Heart left ventricle (tissue), 16 donors: ENCODE measurements at regions not wholly inside any gene's neighbourhood (a gene's known extent, or its start where the extent isn't known, plus 50 kb on each side); places are given as distances from the start of the nearest gene placed in this dataset.

Experiments
- ATAC-seq, 4 donors: fragments of 200-7000 bp; cut with Tn5 transposase; one replicate each; pipeline ENCODE4 v1.9.1; 2020 to 2022; ENCODE audit warnings: moderate library complexity in 4 of 4, mild to moderate bottlenecking in 3 of 4, moderate number of reproducible peaks in 1 of 4
- DNase-seq, 5 donors: peaks; one replicate each; pipeline ENCODE4 v3.0.0-alpha.2; 2020
- H3K27ac ChIP-seq, 12 donors: fragments of 200-600 bp; sonication (generic) in 4 of 12; one replicate each; pipeline versions ENCODE4 v1.5.0 to v1.8.0; 2016 to 2022; ENCODE audit warnings: mild to moderate bottlenecking in 2 of 12
- H3K27me3 ChIP-seq, 9 donors: fragments of 200-600 bp; sonication (generic) in 2 of 9; one replicate each; pipeline versions ENCODE4 v1.5.1 to v1.8.0; 2016 to 2022; ENCODE audit warnings: mild to moderate bottlenecking in 3 of 9
- H3K36me3 ChIP-seq, 9 donors: fragments of 200-600 bp; sonication (generic) in 2 of 9; one replicate each; pipeline versions ENCODE4 v1.5.0 to v1.8.0; 2018 to 2022; ENCODE audit warnings: mild to moderate bottlenecking in 2 of 9
- H3K4me1 ChIP-seq, 12 donors: fragments of 200-600 bp; sonication (generic) in 4 of 12; one replicate each; pipeline versions ENCODE4 v1.5.0 to v1.8.0; 2016 to 2022; ENCODE audit warnings: mild to moderate bottlenecking in 3 of 12
- H3K4me3 ChIP-seq, 12 donors: fragments of 200-600 bp; sonication (generic) in 4 of 12; one replicate each; pipeline versions ENCODE4 v1.5.0 to v1.8.0; 2017 to 2022; ENCODE audit warnings: mild to moderate bottlenecking in 9 of 12, moderate library complexity in 4 of 12
- H3K9me3 ChIP-seq, 12 donors: fragments of 200-600 bp; sonication (generic) in 4 of 12; one replicate each; pipeline versions ENCODE4 v1.5.0 to v1.8.0; 2016 to 2022; ENCODE audit warnings: mild to moderate bottlenecking in 1 of 12
- POLR2A ChIP-seq, 2 donors: fragments of 450-650 bp; IDR thresholded peaks; one replicate each; pipeline ENCODE4 v1.6.1; 2017; ENCODE audit warnings: antibody characterized with exemption in 2 of 2, mild to moderate bottlenecking in 2 of 2, moderate library complexity in 2 of 2
- WGBS, 4 donors: extraction: QIAGEN DNeasy Blood & Tissue Kit in 2 of 4; methylation state at CpG; one replicate each; pipeline versions ENCODE4 v1.1.5 to v1.1.7; 2013 to 2018; 5-methylcytosine and 5-hydroxymethylcytosine counted together
- intact Hi-C, 10 donors: fragments of 100-400 bp; cut with DNase I; formaldehyde crosslinking; loops; one replicate each; pipeline versions ENCODE4 v1.11.1 to v1.14.2; 2022
- TF ChIP-seq, protein P1 (sequence below), 12 donors: fragments of 200-600 bp; sonication (generic) in 4 of 12; IDR thresholded peaks; one replicate each; pipeline versions ENCODE4 v1.5.0 to v1.8.0; 2018 to 2022; ENCODE audit warnings: antibody characterized with exemption in 12 of 12, mild to moderate bottlenecking in 5 of 12
- donor health status: ischemic (EF 13 %, LVEDD 7.1; RV severe dilation, severe dysfunction).
- donor health status: healthy with polysubstance abuse.
- donor health status: DM: no; HTN: yes; CAD: no.
- donor health status: DM: no; HTN: no; CAD: no.
- donor health status: ischemic (EF 25% LVEDD 6.9; RV normal size, moderate dysfunction).
- donor health status: ischemic (EF 25% LVEDD 5.7; RV mildly dilated, moderate dysfunction).
- donor health status: healthy.
- donor health status: DM: yes; HTN: yes; CAD: no.
- donor health status: ischemic (EF 35%, LVEDD 5.7; RV mildly dilated, moderate dysfunction).
- donor health status: nonischemic (EF 11% LVEDD 7.7; RV severe dilation, severe dysfunction).
- donor health status: DM: yes; HTN: yes; CAD: no.
- donor health status: PGD.
- donor health status: ischemic (EF 29% LVEDD 5.4; RV normal size, mild dysfunction).
- donor health status: nonischemic (EF 23%, LVEDD 6.1; RV moderate dilation, normal function).

DNA sequence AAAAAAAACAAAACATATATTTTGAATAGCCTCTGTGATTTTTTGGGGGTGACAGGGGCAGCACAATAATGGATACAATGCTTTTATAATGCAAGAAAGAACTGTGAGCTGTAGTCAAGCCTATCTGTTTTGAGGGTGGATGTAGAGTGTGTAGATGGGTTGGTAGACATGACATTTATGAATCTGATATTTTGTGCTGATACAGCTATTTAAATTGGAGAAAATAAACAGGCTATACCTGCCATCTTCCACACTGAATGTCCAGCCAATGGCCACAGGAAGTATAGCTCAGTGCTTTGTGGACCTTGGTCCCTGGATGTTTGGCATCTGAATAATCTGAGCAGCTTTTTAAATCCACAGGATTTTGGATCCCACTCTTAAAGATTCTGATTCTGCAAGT, 175.0 kb downstream of the NEDD1 start:
- no peak for DNase-seq
- Histone ChIP-seq H3K9me3 (no peaks in the 10 kb centered on the region), H3K4me1 (no peaks in the 10 kb centered on the region), H3K27ac (no peak overlapping the region), H3K27me3 (peaks cover 0 to 3% (median 0%) of the 10 kb centered on the region in 9 donors), H3K4me3 (no peak overlapping the region), H3K36me3 (no peaks in the 10 kb centered on the region)
- intact Hi-C loops, result no loop called here
- no peak for ATAC-seq
- TF ChIP-seq, protein P1, sequence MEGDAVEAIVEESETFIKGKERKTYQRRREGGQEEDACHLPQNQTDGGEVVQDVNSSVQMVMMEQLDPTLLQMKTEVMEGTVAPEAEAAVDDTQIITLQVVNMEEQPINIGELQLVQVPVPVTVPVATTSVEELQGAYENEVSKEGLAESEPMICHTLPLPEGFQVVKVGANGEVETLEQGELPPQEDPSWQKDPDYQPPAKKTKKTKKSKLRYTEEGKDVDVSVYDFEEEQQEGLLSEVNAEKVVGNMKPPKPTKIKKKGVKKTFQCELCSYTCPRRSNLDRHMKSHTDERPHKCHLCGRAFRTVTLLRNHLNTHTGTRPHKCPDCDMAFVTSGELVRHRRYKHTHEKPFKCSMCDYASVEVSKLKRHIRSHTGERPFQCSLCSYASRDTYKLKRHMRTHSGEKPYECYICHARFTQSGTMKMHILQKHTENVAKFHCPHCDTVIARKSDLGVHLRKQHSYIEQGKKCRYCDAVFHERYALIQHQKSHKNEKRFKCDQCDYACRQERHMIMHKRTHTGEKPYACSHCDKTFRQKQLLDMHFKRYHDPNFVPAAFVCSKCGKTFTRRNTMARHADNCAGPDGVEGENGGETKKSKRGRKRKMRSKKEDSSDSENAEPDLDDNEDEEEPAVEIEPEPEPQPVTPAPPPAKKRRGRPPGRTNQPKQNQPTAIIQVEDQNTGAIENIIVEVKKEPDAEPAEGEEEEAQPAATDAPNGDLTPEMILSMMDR (IDR thresholded peaks at IDR 0.05), result no peak
- TF ChIP-seq POLR2A (IDR thresholded peaks at IDR 0.05), result no peak

GRCh38 chr12:97093187-97093683, 186.2 kb downstream of the NEDD1 start:
- H3K4me1 ChIP-seq, result no peaks in the 10 kb centered on the region
- no peak overlapping the region for H3K4me3 ChIP-seq
- 40 to 62% (median 51%) methylated on average over 6 of the region's 6 CpGs for WGBS, 4 donors
- intact Hi-C loops, result no loop called here
- no peak for TF ChIP-seq POLR2A (IDR thresholded peaks at IDR 0.05)
- TF ChIP-seq, protein P1 (IDR thresholded peaks at IDR 0.05), result no peak
- H3K27me3 ChIP-seq, result no peaks in the 10 kb centered on the region
- no peaks in the 10 kb centered on the region for H3K36me3 ChIP-seq
- ATAC-seq, result no peak
- no peak for DNase-seq
- H3K27ac ChIP-seq, result no peak overlapping the region
- H3K9me3 ChIP-seq, result no peaks in the 10 kb centered on the region

DNA sequence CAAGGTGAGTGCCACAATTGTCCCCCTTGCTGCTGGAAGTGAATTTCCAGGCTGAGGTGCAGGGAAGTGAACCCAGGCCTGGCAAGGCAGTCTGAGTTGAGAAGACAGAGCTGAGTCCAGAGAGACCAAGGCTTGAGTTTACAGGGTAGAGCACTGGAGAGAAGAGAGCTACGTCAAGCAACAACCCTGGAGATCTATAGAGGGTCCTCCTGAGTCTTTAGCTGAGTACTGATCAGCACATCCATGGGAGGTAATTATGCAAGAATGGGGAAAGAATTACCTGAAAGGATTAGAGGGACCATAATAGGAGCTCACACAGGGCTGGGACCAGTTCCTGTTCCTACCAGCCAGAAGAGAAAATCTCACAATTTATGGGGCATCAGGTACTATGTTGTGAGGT, 190.7 kb downstream of the NEDD1 start:
- ATAC-seq (no peak), DNase-seq (no peak)
- Histone ChIP-seq H3K4me1 (no peaks in the 10 kb centered on the region), H3K36me3 (no peaks in the 10 kb centered on the region), H3K27ac (no peak overlapping the region), H3K4me3 (no peak overlapping the region), H3K9me3 (peaks cover 0 to 16% (median 0%) of the 10 kb centered on the region in 12 donors), H3K27me3 (no peaks in the 10 kb centered on the region)
- intact Hi-C loops, result no loop called here
- no peak for TF ChIP-seq POLR2A (IDR thresholded peaks at IDR 0.05)
- TF ChIP-seq, protein P1 (IDR thresholded peaks at IDR 0.05), result no peak
- WGBS, 4 donors, result 45 to 77% (median 68%) methylated on average over 1 of the region's 1 CpG

DNA sequence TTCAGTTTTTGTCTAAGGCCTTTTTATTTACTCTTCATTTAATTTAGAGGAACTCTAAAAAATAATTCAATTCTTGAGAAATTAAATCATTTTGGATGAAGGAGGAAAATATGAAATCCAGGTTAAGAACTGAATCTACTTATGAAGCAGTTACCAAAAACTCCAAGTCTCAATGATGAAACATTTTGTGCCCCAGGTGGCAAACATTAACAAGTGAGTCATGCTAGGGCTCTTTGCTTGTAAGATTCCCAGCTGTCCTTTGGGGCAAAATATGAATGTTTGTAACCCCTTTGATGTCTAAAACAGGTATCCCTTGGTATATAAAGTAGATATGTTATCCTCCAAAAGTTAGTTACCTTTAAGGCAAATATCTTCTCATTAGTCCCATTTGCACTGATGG, 202.4 kb downstream of the NEDD1 start:
- Histone ChIP-seq H3K4me3 (no peak overlapping the region), H3K4me1 (no peaks in the 10 kb centered on the region), H3K9me3 (peaks cover 0 to 14% (median 0%) of the 10 kb centered on the region in 12 donors), H3K36me3 (no peaks in the 10 kb centered on the region), H3K27me3 (no peaks in the 10 kb centered on the region), H3K27ac (no peak overlapping the region)
- intact Hi-C loops, result no loop called here
- DNase-seq, result no peak
- no peak for TF ChIP-seq POLR2A (IDR thresholded peaks at IDR 0.05)
- no peak for ATAC-seq

GRCh38 chr12:97112136-97112535, 205.1 kb downstream of the NEDD1 start:
- H3K36me3 ChIP-seq, result no peaks in the 10 kb centered on the region
- no peaks in the 10 kb centered on the region for H3K9me3 ChIP-seq
- intact Hi-C loops, result no loop called here
- H3K4me1 ChIP-seq, result no peaks in the 10 kb centered on the region
- TF ChIP-seq, protein P1 (IDR thresholded peaks at IDR 0.05), result no peak
- 74 to 91% (median 82%) methylated on average over 3 to 4 of the region's 4 CpGs for WGBS, 4 donors
- ATAC-seq (no peak), DNase-seq (no peak)
- no peaks in the 10 kb centered on the region for H3K27me3 ChIP-seq
- no peak overlapping the region for H3K4me3 ChIP-seq
- H3K27ac ChIP-seq, result no peak overlapping the region
